Thymus (tissue), 11 donors: ENCODE measurements at regions not wholly inside any gene's neighbourhood (a gene's known extent, or its start where the extent isn't known, plus 50 kb on each side); places are given as distances from the start of the nearest gene placed in this dataset.
"Not testable (repeated sequence)": the region's sequence is repeated elsewhere in the genome, so short reads cannot be mapped to it uniquely, and the experiment has no call there.

Experiments
- DNase-seq, 9 donors: peaks; one replicate each; pipeline ENCODE4 v3.0.0-alpha.2; 2013; ENCODE audit warnings: low spot score in 9 of 9, low read depth in 6 of 9, missing footprints in 1 of 9
- H3K27ac ChIP-seq, 2 donors: one replicate each; pipeline ENCODE4 v1.5.1; 2013; ENCODE audit warnings: control low read depth in 1 of 2, low read depth in 1 of 2, low read length in 1 of 2, mild to moderate bottlenecking in 1 of 2, moderate library complexity in 1 of 2
- H3K27me3 ChIP-seq, 2 donors: one replicate each; pipeline ENCODE4 v1.5.1; 2013; ENCODE audit warnings: low read length in 1 of 2; ENCODE audit not compliant: control insufficient read depth in 2 of 2, insufficient read depth in 1 of 2
- H3K36me3 ChIP-seq, 2 donors: one replicate each; pipeline ENCODE4 v1.5.1; 2013; ENCODE audit warnings: low read length in 1 of 2, mild to moderate bottlenecking in 1 of 2, moderate library complexity in 1 of 2; ENCODE audit not compliant: control insufficient read depth in 2 of 2, insufficient read depth in 2 of 2
- H3K4me1 ChIP-seq, 2 donors: one replicate each; pipeline ENCODE4 v1.5.1; 2013; ENCODE audit warnings: low read length in 2 of 2; ENCODE audit not compliant: control insufficient read depth in 2 of 2, insufficient read depth in 2 of 2
- H3K4me3 ChIP-seq, 2 donors: one replicate each; pipeline ENCODE4 v1.5.1; 2013; ENCODE audit warnings: low read length in 2 of 2, control low read depth in 1 of 2, mild to moderate bottlenecking in 1 of 2
- H3K9me3 ChIP-seq, 2 donors: one replicate each; pipeline ENCODE4 v1.5.1; 2013; ENCODE audit warnings: low read length in 1 of 2, mild to moderate bottlenecking in 1 of 2; ENCODE audit not compliant: control insufficient read depth in 2 of 2, insufficient read depth in 1 of 2
- WGBS: extraction: QIAGEN DNeasy Blood & Tissue Kit; methylation state at CpG from one replicate; pipeline ENCODE4 v1.1.7; 2013; 5-methylcytosine and 5-hydroxymethylcytosine counted together
- donor health status: healthy.

GRCh38 chr3:154842536-154842935, 237.6 kb upstream of the MME start:
- Histone ChIP-seq H3K9me3 (no peaks in the 10 kb centered on the region), H3K36me3 (no peaks in the 10 kb centered on the region), H3K27ac (no peak overlapping the region), H3K4me3 (no peak overlapping the region), H3K4me1 (no peaks in the 10 kb centered on the region), H3K27me3 (no peaks in the 10 kb centered on the region)
- DNase-seq, result no peak
- WGBS, result 98% methylated on average over 2 of the region's 2 CpGs

- 94% methylated on average over 3 of the region's 3 CpGs for WGBS
- DNase-seq, result no peak
- no peaks in the 10 kb centered on the region for H3K4me1 ChIP-seq
- H3K27me3 ChIP-seq, result no peaks in the 10 kb centered on the region
- no peaks in the 10 kb centered on the region for H3K9me3 ChIP-seq
- H3K36me3 ChIP-seq, result no peaks in the 10 kb centered on the region
- no peak overlapping the region for H3K27ac ChIP-seq
- H3K4me3 ChIP-seq, result no peak overlapping the region
Observed at GRCh38 chr3:154835639-154836038, 244.5 kb upstream of the MME start.

- H3K27me3 ChIP-seq, H3K9me3 ChIP-seq: not testable (repeated sequence)
- WGBS, result 97% methylated on average over 12 of the region's 12 CpGs
Observed at GRCh38 chr3:154834831-154835230, 245.3 kb upstream of the MME start.

GRCh38 chr3:154829929-154830328, 250.2 kb upstream of the MME start:
- Histone ChIP-seq H3K27me3 (no peaks in the 10 kb centered on the region), H3K4me3 (no peak overlapping the region), H3K9me3 (peaks cover 0 to 9% of the 10 kb centered on the region in 2 donors), H3K27ac (no peak overlapping the region), H3K36me3 (no peaks in the 10 kb centered on the region), H3K4me1 (no peaks in the 10 kb centered on the region)
- no peak for DNase-seq
- 88% methylated on average over 2 of the region's 2 CpGs for WGBS

More at GRCh38 chr3:154834831-154835230, 245.3 kb upstream of the MME start:
- not testable (repeated sequence) for H3K4me3 ChIP-seq, H3K36me3 ChIP-seq, DNase-seq, H3K4me1 ChIP-seq, H3K27ac ChIP-seq

GRCh38 chr3:154819491-154819890, 260.6 kb upstream of the MME start:
- Histone ChIP-seq H3K4me3 (no peak overlapping the region), H3K36me3 (no peaks in the 10 kb centered on the region), H3K27ac (no peak overlapping the region), H3K9me3 (no peaks in the 10 kb centered on the region), H3K4me1 (no peaks in the 10 kb centered on the region), H3K27me3 (no peaks in the 10 kb centered on the region)
- DNase-seq, result no peak
- 98% methylated on average over 3 of the region's 3 CpGs for WGBS

- DNase-seq, result no peak
- Histone ChIP-seq H3K9me3 (no peaks in the 10 kb centered on the region), H3K27me3 (no peaks in the 10 kb centered on the region), H3K36me3 (no peaks in the 10 kb centered on the region), H3K27ac (no peak overlapping the region), H3K4me3 (no peak overlapping the region), H3K4me1 (no peaks in the 10 kb centered on the region)
- 92% methylated on average over 2 of the region's 2 CpGs for WGBS
Observed at GRCh38 chr3:154818676-154819255, 261.4 kb upstream of the MME start.

- H3K9me3 ChIP-seq, DNase-seq, H3K27me3 ChIP-seq, H3K27ac ChIP-seq, H3K4me1 ChIP-seq, H3K36me3 ChIP-seq, H3K4me3 ChIP-seq: not testable (repeated sequence)
- WGBS, result 94% methylated on average over 5 of the region's 5 CpGs
Observed at GRCh38 chr3:154810017-154810416, 270.1 kb upstream of the MME start.

GRCh38 chr3:154801729-154802128, 278.4 kb upstream of the MME start:
- DNase-seq, result no peak
- no peaks in the 10 kb centered on the region for H3K4me1 ChIP-seq
- H3K27me3 ChIP-seq, result no peaks in the 10 kb centered on the region
- no peak overlapping the region for H3K27ac ChIP-seq
- no peaks in the 10 kb centered on the region for H3K36me3 ChIP-seq
- H3K9me3 ChIP-seq, result peaks cover 0 to 8% of the 10 kb centered on the region in 2 donors
- H3K4me3 ChIP-seq, result no peak overlapping the region

- Histone ChIP-seq H3K27me3 (no peaks in the 10 kb centered on the region), H3K4me3 (no peak overlapping the region), H3K4me1 (no peaks in the 10 kb centered on the region), H3K9me3 (peaks cover 0 to 4% of the 10 kb centered on the region in 2 donors), H3K36me3 (no peaks in the 10 kb centered on the region), H3K27ac (no peak overlapping the region)
- no peak for DNase-seq
- WGBS, result 78% methylated on average over 2 of the region's 2 CpGs
Observed at GRCh38 chr3:154799800-154800199, 280.3 kb upstream of the MME start.

- no peaks in the 10 kb centered on the region for H3K36me3 ChIP-seq
- H3K4me1 ChIP-seq, result no peaks in the 10 kb centered on the region
- H3K27me3 ChIP-seq, result no peaks in the 10 kb centered on the region
- WGBS, result 73% methylated on average over 2 of the region's 2 CpGs
- H3K9me3 ChIP-seq, result no peaks in the 10 kb centered on the region
- H3K27ac ChIP-seq, result no peak overlapping the region
- no peak overlapping the region for H3K4me3 ChIP-seq
- DNase-seq, result no peak
Observed at GRCh38 chr3:154795582-154795981, 284.5 kb upstream of the MME start.
